SH-SY5Y (cell line): ENCODE measurements at regions not wholly inside any gene's neighbourhood (a gene's known extent, or its start where the extent isn't known, plus 50 kb on each side); places are given as distances from the start of the nearest gene placed in this dataset.

Experiments used
- GATA2 ChIP-seq: IDR thresholded peaks from 2 replicates; pipeline ENCODE4 v1.6.1; 2011; ENCODE audit warnings: mild to moderate bottlenecking, low read depth, low read length
- GATA3 ChIP-seq: IDR thresholded peaks from 2 replicates; pipeline ENCODE4 v1.6.1; 2011; ENCODE audit warnings: low read depth, mild to moderate bottlenecking, low read length, moderate library complexity

- TF ChIP-seq GATA3 (no peak), GATA2 (no peak)
Observed at GRCh38 chr6:140768133-140768532, 1364.6 kb upstream of the GJE1 start.
